Activated CD8-positive, alpha-beta memory T cell treated with anti-CD3 and anti-CD28 coated beads, Interleukin-2, amount 10 ng/mL, durations not matched to agents 7 days and 5 days (primary cell): ENCODE measurements at regions not wholly inside any gene's neighbourhood (a gene's known extent, or its start where the extent isn't known, plus 50 kb on each side); places are given as distances from the start of the nearest gene placed in this dataset.

Experiments used
- ATAC-seq: fragments of 150-1000 bp; cut with Tn5 transposase; one replicate; pipeline ENCODE4 v1.10.0; 2021; ENCODE audit warnings: moderate library complexity
- CTCF ChIA-PET: fragments of 350-600 bp; sonication (Branson Sonifier 250); formaldehyde crosslinking; loops from one replicate; lab custom pipeline; 2021; ENCODE audit warnings: antibody characterized with exemption; lab: Charles Lee
- DNase-seq: peaks from one replicate; pipeline ENCODE4 v3.0.0-alpha.2; 2020
- H3K27ac Mint-ChIP-seq: one replicate; pipeline ENCODE4 v1.8.0; 2021; ENCODE audit warnings: mild to moderate bottlenecking, mixed read lengths
- H3K27me3 Mint-ChIP-seq: one replicate; pipeline ENCODE4 v1.8.0; 2021; ENCODE audit warnings: mixed read lengths
- H3K36me3 Mint-ChIP-seq: one replicate; pipeline ENCODE4 v1.8.0; 2021; ENCODE audit warnings: mild to moderate bottlenecking, mixed read lengths
- H3K4me1 Mint-ChIP-seq: one replicate; pipeline ENCODE4 v1.8.0; 2021; ENCODE audit warnings: mixed read lengths
- H3K4me3 Mint-ChIP-seq: one replicate; pipeline ENCODE4 v1.8.0; 2021; ENCODE audit warnings: mild to moderate bottlenecking, moderate library complexity, mixed read lengths
- H3K9me3 Mint-ChIP-seq: one replicate; pipeline ENCODE4 v1.8.0; 2022; ENCODE audit warnings: low read depth, mixed read lengths

- CTCF ChIA-PET = no interaction called here
- Mint-ChIP-seq H3K27me3 (no peaks in the 10 kb centered on the region), H3K27ac (no peak overlapping the region), H3K9me3 (no peaks in the 10 kb centered on the region), H3K4me1 (no peaks in the 10 kb centered on the region), H3K36me3 (no peaks in the 10 kb centered on the region), H3K4me3 (no peak overlapping the region)
- ATAC-seq = no peak
- DNase-seq = no peak
Measured at GRCh38 chr10:111750165-111750849, 433.3 kb downstream of the GPAM start.

GRCh38 chr10:111756217-111757061, 427.1 kb downstream of the GPAM start:
- H3K27me3 Mint-ChIP-seq = no peaks in the 10 kb centered on the region
- DNase-seq (peak; percentile 41), ATAC-seq (no peak)
- H3K36me3 Mint-ChIP-seq = no peaks in the 10 kb centered on the region
- no peaks in the 10 kb centered on the region for H3K4me1 Mint-ChIP-seq
- CTCF ChIA-PET = interaction anchor here (2.0 kb wide), 1 partner anchor 381 kb away, joined by 7 read pairs; no protein-coding TSS in a partner anchor
- H3K9me3 Mint-ChIP-seq = no peaks in the 10 kb centered on the region
- no peak overlapping the region for H3K27ac Mint-ChIP-seq
- H3K4me3 Mint-ChIP-seq = no peak overlapping the region

GRCh38 chr10:111758593-111758992, 425.0 kb downstream of the GPAM start:
- Mint-ChIP-seq H3K4me1 (no peaks in the 10 kb centered on the region), H3K36me3 (no peaks in the 10 kb centered on the region), H3K27me3 (no peaks in the 10 kb centered on the region), H3K4me3 (no peak overlapping the region), H3K27ac (no peak overlapping the region), H3K9me3 (no peaks in the 10 kb centered on the region)
- no peak for DNase-seq
- no peak for ATAC-seq
- CTCF ChIA-PET = no interaction called here

GRCh38 chr10:111762114-111762513, 421.5 kb downstream of the GPAM start:
- no peak overlapping the region for H3K4me3 Mint-ChIP-seq
- H3K27ac Mint-ChIP-seq = no peak overlapping the region
- no peaks in the 10 kb centered on the region for H3K4me1 Mint-ChIP-seq

GRCh38 chr10:111765216-111765615, 418.3 kb downstream of the GPAM start:
- Mint-ChIP-seq H3K36me3 (no peaks in the 10 kb centered on the region), H3K4me3 (no peak overlapping the region), H3K27ac (no peak overlapping the region), H3K27me3 (no peaks in the 10 kb centered on the region), H3K4me1 (no peaks in the 10 kb centered on the region), H3K9me3 (no peaks in the 10 kb centered on the region)
- CTCF ChIA-PET = no interaction called here
- DNase-seq (no peak), ATAC-seq (no peak)

More at GRCh38 chr10:111762114-111762513, 421.5 kb downstream of the GPAM start:
- ATAC-seq (no peak), DNase-seq (no peak)
- Mint-ChIP-seq H3K36me3 (no peaks in the 10 kb centered on the region), H3K9me3 (no peaks in the 10 kb centered on the region), H3K27me3 (no peaks in the 10 kb centered on the region)
- CTCF ChIA-PET = no interaction called here

- no peak for ATAC-seq
- CTCF ChIA-PET = no interaction called here
- no peaks in the 10 kb centered on the region for H3K27me3 Mint-ChIP-seq
- no peaks in the 10 kb centered on the region for H3K36me3 Mint-ChIP-seq
- H3K27ac Mint-ChIP-seq = no peak overlapping the region
- H3K4me3 Mint-ChIP-seq = no peak overlapping the region
- no peak for DNase-seq
- no peaks in the 10 kb centered on the region for H3K9me3 Mint-ChIP-seq
- no peaks in the 10 kb centered on the region for H3K4me1 Mint-ChIP-seq
Measured at GRCh38 chr10:111766464-111766863, 417.1 kb downstream of the GPAM start.

- Mint-ChIP-seq H3K27ac (no peak overlapping the region), H3K4me3 (no peak overlapping the region), H3K27me3 (no peaks in the 10 kb centered on the region), H3K9me3 (no peaks in the 10 kb centered on the region), H3K4me1 (no peaks in the 10 kb centered on the region), H3K36me3 (no peaks in the 10 kb centered on the region)
- ATAC-seq = no peak
- no peak for DNase-seq
- CTCF ChIA-PET = no interaction called here
Measured at GRCh38 chr10:111767661-111768060, 415.9 kb downstream of the GPAM start.

GRCh38 chr10:111773950-111774349, 409.6 kb downstream of the GPAM start:
- CTCF ChIA-PET = no interaction called here
- no peak overlapping the region for H3K4me3 Mint-ChIP-seq
- no peak for ATAC-seq
- no peak overlapping the region for H3K27ac Mint-ChIP-seq
- DNase-seq = no peak
- H3K27me3 Mint-ChIP-seq = no peaks in the 10 kb centered on the region
- H3K9me3 Mint-ChIP-seq = no peaks in the 10 kb centered on the region
- H3K36me3 Mint-ChIP-seq = no peaks in the 10 kb centered on the region
- H3K4me1 Mint-ChIP-seq = no peaks in the 10 kb centered on the region

GRCh38 chr10:111774486-111774885, 409.1 kb downstream of the GPAM start:
- Mint-ChIP-seq H3K4me1 (no peaks in the 10 kb centered on the region), H3K36me3 (no peaks in the 10 kb centered on the region), H3K9me3 (no peaks in the 10 kb centered on the region), H3K4me3 (no peak overlapping the region), H3K27ac (no peak overlapping the region), H3K27me3 (no peaks in the 10 kb centered on the region)
- no peak for ATAC-seq
- no peak for DNase-seq
- CTCF ChIA-PET = no interaction called here

- DNase-seq = no peak
- Mint-ChIP-seq H3K4me3 (no peak overlapping the region), H3K36me3 (no peaks in the 10 kb centered on the region), H3K4me1 (no peaks in the 10 kb centered on the region), H3K27ac (no peak overlapping the region), H3K9me3 (no peaks in the 10 kb centered on the region), H3K27me3 (no peaks in the 10 kb centered on the region)
- CTCF ChIA-PET = no interaction called here
- no peak for ATAC-seq
Measured at GRCh38 chr10:111784436-111784835, 399.1 kb downstream of the GPAM start.

- CTCF ChIA-PET = no interaction called here
- no peaks in the 10 kb centered on the region for H3K4me1 Mint-ChIP-seq
- ATAC-seq (no peak), DNase-seq (no peak)
- no peaks in the 10 kb centered on the region for H3K9me3 Mint-ChIP-seq
- no peak overlapping the region for H3K4me3 Mint-ChIP-seq
- no peaks in the 10 kb centered on the region for H3K27me3 Mint-ChIP-seq
- no peaks in the 10 kb centered on the region for H3K36me3 Mint-ChIP-seq
- no peak overlapping the region for H3K27ac Mint-ChIP-seq
Measured at GRCh38 chr10:111784946-111785465, 398.6 kb downstream of the GPAM start.

GRCh38 chr10:111785921-111786320, 397.6 kb downstream of the GPAM start:
- Mint-ChIP-seq H3K4me1 (no peaks in the 10 kb centered on the region), H3K27ac (no peak overlapping the region), H3K4me3 (no peak overlapping the region), H3K27me3 (no peaks in the 10 kb centered on the region), H3K36me3 (no peaks in the 10 kb centered on the region), H3K9me3 (no peaks in the 10 kb centered on the region)
- ATAC-seq (no peak), DNase-seq (no peak)
- CTCF ChIA-PET = no interaction called here

- CTCF ChIA-PET = no interaction called here
- no peaks in the 10 kb centered on the region for H3K9me3 Mint-ChIP-seq
Measured at GRCh38 chr10:111789821-111790220, 393.7 kb downstream of the GPAM start.

GRCh38 chr10:111801841-111802240, 381.7 kb downstream of the GPAM start:
- Mint-ChIP-seq H3K36me3 (no peaks in the 10 kb centered on the region), H3K27me3 (no peaks in the 10 kb centered on the region), H3K4me3 (no peak overlapping the region), H3K9me3 (no peaks in the 10 kb centered on the region), H3K4me1 (no peaks in the 10 kb centered on the region), H3K27ac (no peak overlapping the region)
- no peak for DNase-seq
- no peak for ATAC-seq
- CTCF ChIA-PET = no interaction called here

More at GRCh38 chr10:111789821-111790220, 393.7 kb downstream of the GPAM start:
- no peak for DNase-seq
- no peak overlapping the region for H3K4me3 Mint-ChIP-seq
- no peak overlapping the region for H3K27ac Mint-ChIP-seq
- no peaks in the 10 kb centered on the region for H3K4me1 Mint-ChIP-seq
- no peaks in the 10 kb centered on the region for H3K36me3 Mint-ChIP-seq
- no peaks in the 10 kb centered on the region for H3K27me3 Mint-ChIP-seq
- ATAC-seq = no peak
